NT2/D1 (cell line): ENCODE measurements at regions not wholly inside any gene's neighbourhood (a gene's known extent, or its start where the extent isn't known, plus 50 kb on each side); places are given as distances from the start of the nearest gene placed in this dataset.

Experiments
- YY1 ChIP-seq: IDR thresholded peaks from 2 replicates; pipeline ENCODE4 v1.6.1; 2011; ENCODE audit not compliant: insufficient read length, insufficient read depth
- ZNF274 ChIP-seq: IDR thresholded peaks from 2 replicates; pipeline ENCODE4 v1.6.1; 2011; ENCODE audit warnings: mild to moderate bottlenecking, low read depth, low read length

DNA sequence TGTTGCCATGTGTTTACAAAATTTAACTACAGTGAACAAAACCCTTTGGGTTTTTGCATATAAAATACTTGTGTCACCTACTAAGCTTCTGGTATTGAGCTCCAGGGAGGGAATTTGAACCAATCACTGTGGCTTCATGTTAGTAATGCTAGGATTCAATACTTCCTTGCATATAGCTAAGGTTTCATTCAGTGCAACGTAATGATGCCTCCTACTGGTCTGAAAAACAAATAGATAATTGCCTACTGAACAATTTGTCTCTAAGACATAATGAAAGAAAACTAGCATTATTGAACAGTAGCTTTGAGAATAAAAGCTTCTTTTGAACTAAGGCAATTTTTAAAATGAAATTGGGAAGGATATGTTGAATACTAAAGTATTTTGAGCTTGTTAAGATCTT is 244.4 kb downstream of the ZWINT start:
- TF ChIP-seq YY1 (no peak), ZNF274 (no peak)
